GM12878 (cell line): ENCODE measurements at regions not wholly inside any gene's neighbourhood (a gene's known extent, or its start where the extent isn't known, plus 50 kb on each side); places are given as distances from the start of the nearest gene placed in this dataset.

Experiments used
- ATAC-seq: fragments of 200-7000 bp; cut with Tn5 transposase; 3 replicates; pipeline ENCODE4 v1.9.1; 2020; ENCODE audit warnings: mild to moderate bottlenecking, moderate library complexity
- BruUV-seq: library from RNA; stranded (reverse); fragments of 400-500 nt; replicated peaks from 2 replicates; lab custom pipeline; 2021; lab: Mats Ljungman, UMichigan
- CTCF ChIA-PET: fragments of 300-600 bp; sonication (Branson Sonifier 250); formaldehyde crosslinking; extraction: SDS; loops from one replicate; lab custom pipeline; 2021; ENCODE audit warnings: inconsistent platforms; lab: Yijun Ruan, JAX
- POLR2A ChIA-PET: fragments of 350-600 bp; formaldehyde crosslinking; extraction: SDS; loops from one replicate; lab custom pipeline; 2021; ENCODE audit warnings: inconsistent platforms; lab: Charles Lee
- RAD21 ChIA-PET: fragments of 300-600 bp; sonication (Branson Sonifier 250); formaldehyde crosslinking; loops from one replicate; lab custom pipeline; 2023; ENCODE audit warnings: antibody characterized with exemption; ENCODE audit not compliant: unreplicated experiment; lab: Charles Lee
- SMC1A ChIA-PET: fragments of 300-600 bp; sonication (Branson Sonifier 250); formaldehyde crosslinking; loops from one replicate; lab custom pipeline; 2023; ENCODE audit not compliant: unreplicated experiment, uncharacterized antibody; lab: Charles Lee
- DNase-seq: peaks from one replicate; pipeline ENCODE4 v3.0.0-alpha.2; 2011; ENCODE audit warnings: low read depth, low spot score
- FAIRE-seq: peaks from 3 replicates; lab custom pipeline; 2011; peaks lifted over from hg19 to GRCh38; lab: Jason Lieb, UNC
- H2AFZ ChIP-seq: 2 replicates; pipeline ENCODE4 v1.6.0; 2011; ENCODE audit warnings: low read depth, low read length, control low read depth; ENCODE audit not compliant: control insufficient read depth
- H3K27ac ChIP-seq: 2 replicates; pipeline ENCODE4 v1.5.1; 2011; ENCODE audit warnings: control low read depth; ENCODE audit not compliant: control insufficient read depth, insufficient read depth
- H3K27me3 ChIP-seq, 2 experiments: replicated peaks in 1 of 2; 2 replicates each; pipeline versions ENCODE4 v1.6.0 to v1.6.1; 2011; ENCODE audit warnings: low read length in 1 of 2; ENCODE audit not compliant: control insufficient read depth in 2 of 2, insufficient read depth in 2 of 2
- H3K36me3 ChIP-seq, 2 experiments: 2 replicates each; pipeline ENCODE4 v1.5.1; 2011; ENCODE audit warnings: low read length in 1 of 2; ENCODE audit not compliant: control insufficient read depth in 2 of 2, insufficient read depth in 2 of 2
- H3K4me1 ChIP-seq: 2 replicates; pipeline ENCODE4 v1.6.1; 2011; ENCODE audit warnings: mild to moderate bottlenecking, low read length, moderate library complexity, mixed read lengths; ENCODE audit not compliant: control insufficient read depth, insufficient read depth
- H3K4me2 ChIP-seq: 2 replicates; pipeline ENCODE4 v1.6.0; 2011; ENCODE audit warnings: control low read depth; ENCODE audit not compliant: control insufficient read depth, insufficient read depth
- H3K4me3 ChIP-seq: fragments of 200-600 bp; sonication (generic); 2 replicates; pipeline ENCODE4 v1.5.1; 2016
- H3K79me2 ChIP-seq: 2 replicates; pipeline ENCODE4 v1.6.0; 2011; ENCODE audit warnings: low read length; ENCODE audit not compliant: control insufficient read depth, insufficient read depth
- H3K9ac ChIP-seq: 2 replicates; pipeline ENCODE4 v1.8.0; 2011; ENCODE audit warnings: low read length, control low read depth, mixed read lengths; ENCODE audit not compliant: control insufficient read depth, insufficient read depth
- H3K9me3 ChIP-seq: replicated peaks from 3 replicates; pipeline ENCODE4 v1.5.1; 2011; ENCODE audit warnings: mild to moderate bottlenecking, low read length; ENCODE audit not compliant: control insufficient read depth, insufficient read depth
- H4K20me1 ChIP-seq: 2 replicates; pipeline ENCODE4 v1.6.0; 2011; ENCODE audit not compliant: control insufficient read depth, insufficient read depth
- IRF4 ChIP-seq: IDR thresholded peaks from 2 replicates; pipeline ENCODE4 v1.6.1; 2011; ENCODE audit warnings: low read depth, low read length
- JUNB ChIP-seq: IDR thresholded peaks from 2 replicates; pipeline ENCODE4 v1.6.1; 2016; ENCODE audit warnings: antibody characterized with exemption, mild to moderate bottlenecking
- MYC ChIP-seq: IDR thresholded peaks from 2 replicates; pipeline ENCODE4 v1.6.1; 2011; ENCODE audit warnings: mild to moderate bottlenecking, low read length, moderate library complexity, inconsistent platforms; ENCODE audit not compliant: insufficient read depth, insufficient replicate concordance, insufficient read length, severe bottlenecking
- NFXL1 ChIP-seq: fragments of 450-650 bp; IDR thresholded peaks from 2 replicates; pipeline ENCODE4 v1.6.1; 2017; ENCODE audit warnings: antibody characterized with exemption, mild to moderate bottlenecking, borderline replicate concordance
- RB1 ChIP-seq: fragments of 450-650 bp; formaldehyde crosslinking; IDR thresholded peaks from 2 replicates; pipeline ENCODE4 v1.6.1; 2017; ENCODE audit warnings: mild to moderate bottlenecking, borderline replicate concordance
- SMAD1 ChIP-seq: fragments of 450-650 bp; IDR thresholded peaks from 2 replicates; pipeline ENCODE4 v1.6.1; 2018; ENCODE audit warnings: mild to moderate bottlenecking, low read depth; ENCODE audit not compliant: partially characterized antibody
- SREBF1 ChIP-seq: IDR thresholded peaks from 2 replicates; pipeline ENCODE4 v1.6.1; 2012; ENCODE audit warnings: mild to moderate bottlenecking, low read length
- SRF ChIP-seq, 2 experiments: IDR thresholded peaks; 2 replicates each; pipeline ENCODE4 v1.6.1; 2011; ENCODE audit warnings: low read depth in 2 of 2, low read length in 2 of 2, mild to moderate bottlenecking in 1 of 2, moderate library complexity in 1 of 2
- ZNF384 ChIP-seq: IDR thresholded peaks from 2 replicates; pipeline ENCODE4 v1.6.1; 2012; ENCODE audit warnings: low read depth, mild to moderate bottlenecking, low read length, improper control_type of control experiment, borderline replicate concordance
- WGBS: methylation state at CpG from one replicate; pipeline ENCODE4 v1.1.6; 2016; ENCODE audit warnings: low lambda C conversion rate; ENCODE audit not compliant: insufficient replicate concordance, insufficient coverage; ENCODE audit errors: missing lambda C conversion rate; 5-methylcytosine and 5-hydroxymethylcytosine counted together
- in situ Hi-C: fragments of 300-500 bp; cut with MboI; formaldehyde crosslinking; loops from 9 replicates; pipeline ENCODE4 v1.14.3; 2018; ENCODE audit warnings: mixed read lengths
- intact Hi-C: fragments of 100-400 bp; cut with micrococcal nuclease; formaldehyde crosslinking; loops from one replicate; pipeline ENCODE4 v1.14.2; 2022; ENCODE audit not compliant: unreplicated experiment
- TF ChIP-seq, protein P1 (sequence below): IDR thresholded peaks from 2 replicates; pipeline ENCODE4 v1.6.1; 2011; ENCODE audit warnings: mild to moderate bottlenecking, low read depth, low read length, moderate library complexity; ENCODE audit not compliant: insufficient replicate concordance
- TF ChIP-seq, protein P2 (sequence below): fragments of 450-650 bp; formaldehyde crosslinking; IDR thresholded peaks from 2 replicates; pipeline ENCODE4 v1.4.0; 2022; ENCODE audit warnings: mild to moderate bottlenecking, moderate library complexity
- TF ChIP-seq, protein P3 (sequence below): fragments of 450-650 bp; IDR thresholded peaks from 2 replicates; pipeline ENCODE4 v1.6.1; 2017; ENCODE audit warnings: antibody characterized with exemption, mild to moderate bottlenecking, moderate library complexity
- TF ChIP-seq, protein P4 (sequence below): fragments of 450-650 bp; IDR thresholded peaks from 2 replicates; pipeline ENCODE4 v1.6.1; 2017; ENCODE audit warnings: borderline replicate concordance
- TF ChIP-seq, protein P5 (sequence below): fragments of 450-650 bp; conservative IDR thresholded peaks from 2 replicates; pipeline ENCODE4 v1.6.1; 2017; ENCODE audit warnings: mild to moderate bottlenecking, moderate library complexity

DNA sequence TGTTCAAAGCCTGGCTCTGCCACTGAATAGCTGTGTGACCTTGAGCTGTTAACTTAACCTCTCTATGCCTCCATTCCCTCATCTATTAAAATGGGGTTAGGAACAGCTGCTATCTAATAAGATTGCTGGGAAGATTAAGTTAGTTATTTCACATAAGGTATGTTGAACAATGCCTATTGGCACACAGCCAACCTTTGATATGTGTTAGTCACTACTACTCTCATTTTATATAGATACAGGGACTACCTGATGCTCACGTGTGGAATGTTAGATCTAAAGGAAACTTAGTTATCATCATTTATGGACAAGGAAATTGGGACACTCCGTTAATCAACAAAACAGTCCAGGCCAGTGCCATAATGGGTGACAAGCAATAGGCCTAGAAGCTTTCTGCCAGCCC is 332.4 kb upstream of the PPP2R3A start:
- CTCF ChIA-PET, result no interaction called here
- no peaks in the 10 kb centered on the region for H4K20me1 ChIP-seq
- TF ChIP-seq SRF (IDR thresholded peaks at IDR 0.05; ENCODE audit: low read depth in 2 of 2, low read length in 2 of 2) (no peak), IRF4 (no peak), NFXL1 (no peak), RB1 (no peak), SMAD1 (no peak), MYC (no peak), JUNB (no peak), SREBF1 (no peak), ZNF384 (no peak)
- TF ChIP-seq, protein P1, sequence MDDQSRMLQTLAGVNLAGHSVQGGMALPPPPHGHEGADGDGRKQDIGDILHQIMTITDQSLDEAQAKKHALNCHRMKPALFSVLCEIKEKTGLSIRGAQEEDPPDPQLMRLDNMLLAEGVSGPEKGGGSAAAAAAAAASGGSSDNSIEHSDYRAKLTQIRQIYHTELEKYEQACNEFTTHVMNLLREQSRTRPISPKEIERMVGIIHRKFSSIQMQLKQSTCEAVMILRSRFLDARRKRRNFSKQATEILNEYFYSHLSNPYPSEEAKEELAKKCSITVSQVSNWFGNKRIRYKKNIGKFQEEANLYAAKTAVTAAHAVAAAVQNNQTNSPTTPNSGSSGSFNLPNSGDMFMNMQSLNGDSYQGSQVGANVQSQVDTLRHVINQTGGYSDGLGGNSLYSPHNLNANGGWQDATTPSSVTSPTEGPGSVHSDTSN, result no peak
- TF ChIP-seq, protein P2, sequence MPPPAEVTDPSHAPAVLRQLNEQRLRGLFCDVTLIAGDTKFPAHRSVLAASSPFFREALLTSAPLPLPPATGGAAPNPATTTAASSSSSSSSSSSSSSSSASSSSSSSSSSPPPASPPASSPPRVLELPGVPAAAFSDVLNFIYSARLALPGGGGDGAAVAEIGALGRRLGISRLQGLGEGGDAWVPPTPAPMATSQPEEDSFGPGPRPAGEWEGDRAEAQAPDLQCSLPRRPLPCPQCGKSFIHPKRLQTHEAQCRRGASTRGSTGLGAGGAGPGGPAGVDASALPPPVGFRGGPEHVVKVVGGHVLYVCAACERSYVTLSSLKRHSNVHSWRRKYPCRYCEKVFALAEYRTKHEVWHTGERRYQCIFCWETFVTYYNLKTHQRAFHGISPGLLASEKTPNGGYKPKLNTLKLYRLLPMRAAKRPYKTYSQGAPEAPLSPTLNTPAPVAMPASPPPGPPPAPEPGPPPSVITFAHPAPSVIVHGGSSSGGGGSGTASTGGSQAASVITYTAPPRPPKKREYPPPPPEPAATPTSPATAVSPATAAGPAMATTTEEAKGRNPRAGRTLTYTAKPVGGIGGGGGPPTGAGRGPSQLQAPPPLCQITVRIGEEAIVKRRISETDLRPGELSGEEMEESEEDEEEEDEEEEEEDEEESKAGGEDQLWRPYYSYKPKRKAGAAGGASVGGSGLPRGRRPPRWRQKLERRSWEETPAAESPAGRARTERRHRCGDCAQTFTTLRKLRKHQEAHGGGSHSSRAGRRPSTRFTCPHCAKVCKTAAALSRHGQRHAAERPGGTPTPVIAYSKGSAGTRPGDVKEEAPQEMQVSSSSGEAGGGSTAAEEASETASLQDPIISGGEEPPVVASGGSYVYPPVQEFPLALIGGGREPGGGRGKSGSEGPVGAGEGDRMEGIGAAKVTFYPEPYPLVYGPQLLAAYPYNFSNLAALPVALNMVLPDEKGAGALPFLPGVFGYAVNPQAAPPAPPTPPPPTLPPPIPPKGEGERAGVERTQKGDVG (CRISPR knock-in tag), result no peak
- TF ChIP-seq, protein P3, sequence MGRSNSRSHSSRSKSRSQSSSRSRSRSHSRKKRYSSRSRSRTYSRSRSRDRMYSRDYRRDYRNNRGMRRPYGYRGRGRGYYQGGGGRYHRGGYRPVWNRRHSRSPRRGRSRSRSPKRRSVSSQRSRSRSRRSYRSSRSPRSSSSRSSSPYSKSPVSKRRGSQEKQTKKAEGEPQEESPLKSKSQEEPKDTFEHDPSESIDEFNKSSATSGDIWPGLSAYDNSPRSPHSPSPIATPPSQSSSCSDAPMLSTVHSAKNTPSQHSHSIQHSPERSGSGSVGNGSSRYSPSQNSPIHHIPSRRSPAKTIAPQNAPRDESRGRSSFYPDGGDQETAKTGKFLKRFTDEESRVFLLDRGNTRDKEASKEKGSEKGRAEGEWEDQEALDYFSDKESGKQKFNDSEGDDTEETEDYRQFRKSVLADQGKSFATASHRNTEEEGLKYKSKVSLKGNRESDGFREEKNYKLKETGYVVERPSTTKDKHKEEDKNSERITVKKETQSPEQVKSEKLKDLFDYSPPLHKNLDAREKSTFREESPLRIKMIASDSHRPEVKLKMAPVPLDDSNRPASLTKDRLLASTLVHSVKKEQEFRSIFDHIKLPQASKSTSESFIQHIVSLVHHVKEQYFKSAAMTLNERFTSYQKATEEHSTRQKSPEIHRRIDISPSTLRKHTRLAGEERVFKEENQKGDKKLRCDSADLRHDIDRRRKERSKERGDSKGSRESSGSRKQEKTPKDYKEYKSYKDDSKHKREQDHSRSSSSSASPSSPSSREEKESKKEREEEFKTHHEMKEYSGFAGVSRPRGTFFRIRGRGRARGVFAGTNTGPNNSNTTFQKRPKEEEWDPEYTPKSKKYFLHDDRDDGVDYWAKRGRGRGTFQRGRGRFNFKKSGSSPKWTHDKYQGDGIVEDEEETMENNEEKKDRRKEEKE, result no peak
- TF ChIP-seq, protein P4, sequence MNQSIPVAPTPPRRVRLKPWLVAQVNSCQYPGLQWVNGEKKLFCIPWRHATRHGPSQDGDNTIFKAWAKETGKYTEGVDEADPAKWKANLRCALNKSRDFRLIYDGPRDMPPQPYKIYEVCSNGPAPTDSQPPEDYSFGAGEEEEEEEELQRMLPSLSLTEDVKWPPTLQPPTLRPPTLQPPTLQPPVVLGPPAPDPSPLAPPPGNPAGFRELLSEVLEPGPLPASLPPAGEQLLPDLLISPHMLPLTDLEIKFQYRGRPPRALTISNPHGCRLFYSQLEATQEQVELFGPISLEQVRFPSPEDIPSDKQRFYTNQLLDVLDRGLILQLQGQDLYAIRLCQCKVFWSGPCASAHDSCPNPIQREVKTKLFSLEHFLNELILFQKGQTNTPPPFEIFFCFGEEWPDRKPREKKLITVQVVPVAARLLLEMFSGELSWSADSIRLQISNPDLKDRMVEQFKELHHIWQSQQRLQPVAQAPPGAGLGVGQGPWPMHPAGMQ, result no peak
- TF ChIP-seq, protein P5, sequence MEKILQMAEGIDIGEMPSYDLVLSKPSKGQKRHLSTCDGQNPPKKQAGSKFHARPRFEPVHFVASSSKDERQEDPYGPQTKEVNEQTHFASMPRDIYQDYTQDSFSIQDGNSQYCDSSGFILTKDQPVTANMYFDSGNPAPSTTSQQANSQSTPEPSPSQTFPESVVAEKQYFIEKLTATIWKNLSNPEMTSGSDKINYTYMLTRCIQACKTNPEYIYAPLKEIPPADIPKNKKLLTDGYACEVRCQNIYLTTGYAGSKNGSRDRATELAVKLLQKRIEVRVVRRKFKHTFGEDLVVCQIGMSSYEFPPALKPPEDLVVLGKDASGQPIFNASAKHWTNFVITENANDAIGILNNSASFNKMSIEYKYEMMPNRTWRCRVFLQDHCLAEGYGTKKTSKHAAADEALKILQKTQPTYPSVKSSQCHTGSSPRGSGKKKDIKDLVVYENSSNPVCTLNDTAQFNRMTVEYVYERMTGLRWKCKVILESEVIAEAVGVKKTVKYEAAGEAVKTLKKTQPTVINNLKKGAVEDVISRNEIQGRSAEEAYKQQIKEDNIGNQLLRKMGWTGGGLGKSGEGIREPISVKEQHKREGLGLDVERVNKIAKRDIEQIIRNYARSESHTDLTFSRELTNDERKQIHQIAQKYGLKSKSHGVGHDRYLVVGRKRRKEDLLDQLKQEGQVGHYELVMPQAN, result no peak

More for the DNA sequence above, 332.4 kb upstream of the PPP2R3A start:
- no peak for ATAC-seq
- Histone ChIP-seq H3K36me3 (no peaks in the 10 kb centered on the region), H3K9ac (no peak overlapping the region), H2AFZ (no peak overlapping the region), H3K79me2 (no peaks in the 10 kb centered on the region), H3K9me3 (no peaks in the 10 kb centered on the region), H3K4me1 (no peaks in the 10 kb centered on the region), H3K4me3 (no peak overlapping the region), H3K27me3 (0 out of 4 replicates have a peak, but pooled peaks cover 0 to 3% of the 10 kb centered on the region in 2 experiments), H3K4me2 (no peak overlapping the region), H3K27ac (no peak overlapping the region)
- no peak for DNase-seq
- POLR2A ChIA-PET, result no interaction called here
- no TSS peak for BruUV-seq
- in situ Hi-C loops (no loop called here), intact Hi-C loops (no loop called here)
- RAD21 ChIA-PET, result no interaction called here
- SMC1A ChIA-PET, result no interaction called here
- WGBS, result 0% methylated on average over 2 of the region's 2 CpGs
- no peak for FAIRE-seq
